ENCODE measurements at regions not wholly inside any gene's neighbourhood (a gene's known extent, or its start where the extent isn't known, plus 50 kb on each side); places are given as distances from the start of the nearest gene placed in this dataset.
A peak's percentile ranks its signal among the peaks of the same experiment; 100 is the strongest.

GRCh38 chr6:21895555-21895954 is 302.0 kb downstream of the SOX4 start:
- TF ChIP-seq, protein P1, sequence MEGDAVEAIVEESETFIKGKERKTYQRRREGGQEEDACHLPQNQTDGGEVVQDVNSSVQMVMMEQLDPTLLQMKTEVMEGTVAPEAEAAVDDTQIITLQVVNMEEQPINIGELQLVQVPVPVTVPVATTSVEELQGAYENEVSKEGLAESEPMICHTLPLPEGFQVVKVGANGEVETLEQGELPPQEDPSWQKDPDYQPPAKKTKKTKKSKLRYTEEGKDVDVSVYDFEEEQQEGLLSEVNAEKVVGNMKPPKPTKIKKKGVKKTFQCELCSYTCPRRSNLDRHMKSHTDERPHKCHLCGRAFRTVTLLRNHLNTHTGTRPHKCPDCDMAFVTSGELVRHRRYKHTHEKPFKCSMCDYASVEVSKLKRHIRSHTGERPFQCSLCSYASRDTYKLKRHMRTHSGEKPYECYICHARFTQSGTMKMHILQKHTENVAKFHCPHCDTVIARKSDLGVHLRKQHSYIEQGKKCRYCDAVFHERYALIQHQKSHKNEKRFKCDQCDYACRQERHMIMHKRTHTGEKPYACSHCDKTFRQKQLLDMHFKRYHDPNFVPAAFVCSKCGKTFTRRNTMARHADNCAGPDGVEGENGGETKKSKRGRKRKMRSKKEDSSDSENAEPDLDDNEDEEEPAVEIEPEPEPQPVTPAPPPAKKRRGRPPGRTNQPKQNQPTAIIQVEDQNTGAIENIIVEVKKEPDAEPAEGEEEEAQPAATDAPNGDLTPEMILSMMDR (IDR thresholded peaks at IDR 0.05), result no peak
- H3K27me3 Mint-ChIP-seq (ENCODE audit: low read depth, poor library complexity), result no peaks in the 10 kb centered on the region
- no peak overlapping the region for H3K4me3 Mint-ChIP-seq
- H3K9me3 Mint-ChIP-seq, result peaks cover 3% of the 10 kb centered on the region
- DNase-seq, result no peak
- H3K27ac Mint-ChIP-seq, result peak overlapping the region; percentile 1
- peaks cover 14% of the 10 kb centered on the region for H3K4me1 Mint-ChIP-seq
- peaks cover 61% of the 10 kb centered on the region for H3K36me3 Mint-ChIP-seq (ENCODE audit: low read depth)

GRCh38 chr6:21898107-21898796 is 304.7 kb downstream of the SOX4 start:
- H3K4me3 Mint-ChIP-seq, result no peak overlapping the region
- H3K9me3 Mint-ChIP-seq, result peaks cover 3% of the 10 kb centered on the region
- H3K36me3 Mint-ChIP-seq (ENCODE audit: low read depth), result peaks cover 52% of the 10 kb centered on the region
- no peaks in the 10 kb centered on the region for H3K27me3 Mint-ChIP-seq (ENCODE audit: low read depth, poor library complexity)
- peaks cover 24% of the 10 kb centered on the region for H3K4me1 Mint-ChIP-seq
- DNase-seq, result no peak
- H3K27ac Mint-ChIP-seq, result no peak overlapping the region
- TF ChIP-seq, protein P1 (IDR thresholded peaks at IDR 0.05), result no peak

DNA sequence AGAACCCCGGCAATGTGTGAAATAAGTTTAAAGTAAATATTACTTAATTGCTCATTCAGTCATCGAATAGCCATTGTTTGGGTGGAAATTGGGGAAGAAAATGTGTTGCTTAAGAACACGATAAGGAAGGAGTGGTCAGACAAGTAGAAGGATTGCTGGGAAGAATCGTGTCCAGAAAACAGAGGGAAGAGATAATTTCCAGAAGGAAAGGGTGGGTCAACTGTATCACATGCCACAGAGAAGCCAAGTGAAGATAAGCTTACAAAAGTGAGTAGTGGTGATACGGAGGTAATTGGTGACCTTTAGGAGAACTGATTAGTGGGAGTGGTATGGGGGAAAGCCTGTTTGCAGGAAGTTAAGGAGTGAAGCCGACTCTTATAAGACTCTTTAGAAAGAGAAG is 306.2 kb downstream of the SOX4 start:
- TF ChIP-seq, protein P1 (IDR thresholded peaks at IDR 0.05), result no peak
- Mint-ChIP-seq H3K27me3 (ENCODE audit: low read depth, poor library complexity) (no peaks in the 10 kb centered on the region), H3K4me3 (no peak overlapping the region), H3K9me3 (peaks cover 3% of the 10 kb centered on the region), H3K36me3 (ENCODE audit: low read depth) (peaks cover 51% of the 10 kb centered on the region), H3K4me1 (peaks cover 32% of the 10 kb centered on the region), H3K27ac (no peak overlapping the region)
- no peak for DNase-seq

DNA sequence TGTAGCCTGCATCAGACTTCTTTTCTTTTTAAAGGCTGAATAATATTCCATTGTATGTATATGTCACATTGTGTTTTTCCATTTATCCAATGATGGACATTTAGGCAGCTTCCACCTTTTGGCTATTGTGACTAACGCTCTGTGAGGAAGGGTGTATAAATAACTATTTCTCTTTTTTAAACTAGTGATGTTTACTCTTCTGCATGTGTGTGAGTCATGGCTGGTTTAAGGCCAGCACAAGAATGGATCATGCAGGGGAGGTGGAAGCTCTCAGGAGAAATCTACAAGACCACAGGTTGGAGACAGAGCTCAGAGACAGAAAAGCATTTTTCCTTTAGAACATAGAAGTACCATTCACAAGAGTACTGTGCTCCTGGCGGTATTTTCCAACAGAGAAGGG is 307.2 kb downstream of the SOX4 start:
- H3K27ac Mint-ChIP-seq, result no peak overlapping the region
- H3K4me3 Mint-ChIP-seq, result no peak overlapping the region
- peaks cover 3% of the 10 kb centered on the region for H3K9me3 Mint-ChIP-seq
- no peaks in the 10 kb centered on the region for H3K27me3 Mint-ChIP-seq (ENCODE audit: low read depth, poor library complexity)
- no peak for DNase-seq
- TF ChIP-seq, protein P1 (IDR thresholded peaks at IDR 0.05), result no peak
- peaks cover 38% of the 10 kb centered on the region for H3K4me1 Mint-ChIP-seq
- peaks cover 46% of the 10 kb centered on the region for H3K36me3 Mint-ChIP-seq (ENCODE audit: low read depth)

DNA sequence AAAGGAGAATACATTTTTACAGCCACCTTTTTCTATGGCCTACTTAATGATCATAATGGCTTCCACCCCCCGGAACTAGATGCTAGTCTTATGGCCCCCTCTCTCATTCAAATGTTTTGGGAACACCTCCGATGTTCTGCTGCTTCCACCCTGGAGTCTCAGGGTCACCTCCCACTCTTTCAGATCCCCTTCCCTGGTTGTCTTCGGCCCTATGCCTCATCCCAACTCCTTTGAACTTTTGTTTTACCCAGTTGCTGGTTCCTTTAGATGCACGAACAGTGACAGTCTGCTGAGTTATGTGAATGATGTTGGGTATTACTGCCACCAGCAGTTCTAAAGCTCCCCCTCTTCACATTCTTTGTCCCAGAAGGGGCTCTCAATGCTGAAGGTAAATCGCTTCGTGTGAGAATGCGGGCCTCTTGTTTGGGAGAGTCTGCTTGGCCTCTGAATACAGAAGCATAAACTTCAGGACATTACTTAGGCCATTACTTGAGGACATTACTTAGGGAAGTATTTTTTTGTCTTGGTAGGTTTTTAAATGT is 309.1 kb downstream of the SOX4 start:
- H3K27ac Mint-ChIP-seq, result peak overlapping the region; percentile 97
- TF ChIP-seq, protein P1 (IDR thresholded peaks at IDR 0.05), result no peak
- H3K9me3 Mint-ChIP-seq, result peaks cover 3% of the 10 kb centered on the region
- H3K27me3 Mint-ChIP-seq (ENCODE audit: low read depth, poor library complexity), result no peaks in the 10 kb centered on the region
- peaks cover 41% of the 10 kb centered on the region for H3K36me3 Mint-ChIP-seq (ENCODE audit: low read depth)
- H3K4me3 Mint-ChIP-seq, result peak overlapping the region; percentile 64
- DNase-seq, result peak; percentile 2
- peaks cover 53% of the 10 kb centered on the region for H3K4me1 Mint-ChIP-seq

GRCh38 chr6:21905531-21905930 is 312.0 kb downstream of the SOX4 start:
- peaks cover 31% of the 10 kb centered on the region for H3K36me3 Mint-ChIP-seq (ENCODE audit: low read depth)
- peaks cover 72% of the 10 kb centered on the region for H3K4me1 Mint-ChIP-seq
- DNase-seq, result no peak
- H3K9me3 Mint-ChIP-seq, result no peaks in the 10 kb centered on the region
- H3K27ac Mint-ChIP-seq, result peak overlapping the region; percentile 40
- H3K4me3 Mint-ChIP-seq, result no peak overlapping the region
- no peaks in the 10 kb centered on the region for H3K27me3 Mint-ChIP-seq (ENCODE audit: low read depth, poor library complexity)
- TF ChIP-seq, protein P1 (IDR thresholded peaks at IDR 0.05), result no peak
